AML-193 (cell line): ENCODE measurements at regions not wholly inside any gene's neighbourhood (a gene's known extent, or its start where the extent isn't known, plus 50 kb on each side); places are given as distances from the start of the nearest gene placed in this dataset.

Source experiments
- DNase-seq, 2 experiments: peaks; one replicate each; lab custom pipeline; 2025; lab: John Stamatoyannopoulos, UW

DNA sequence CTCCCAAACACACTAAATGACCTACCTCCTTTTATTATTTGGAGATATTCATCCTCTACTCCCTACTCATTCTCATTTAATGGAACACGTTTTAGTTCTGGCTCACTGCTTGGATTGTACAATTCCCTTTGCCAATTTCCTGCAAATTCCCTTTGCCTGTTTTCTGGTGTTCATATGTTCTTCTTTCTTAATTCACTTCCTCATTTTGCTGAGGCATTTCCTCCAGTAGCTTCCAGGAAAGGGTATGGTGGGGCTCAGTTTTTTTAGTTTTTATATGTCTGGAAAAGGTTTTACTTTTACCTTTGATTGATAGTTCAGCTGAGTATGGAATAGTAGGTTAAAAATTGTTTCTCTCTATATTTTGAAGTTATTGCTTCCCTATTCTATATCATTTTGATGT, 143.6 kb upstream of the GOLIM4 start:
- peak in 1 of 2 experiments; percentile 6 for DNase-seq

DNA sequence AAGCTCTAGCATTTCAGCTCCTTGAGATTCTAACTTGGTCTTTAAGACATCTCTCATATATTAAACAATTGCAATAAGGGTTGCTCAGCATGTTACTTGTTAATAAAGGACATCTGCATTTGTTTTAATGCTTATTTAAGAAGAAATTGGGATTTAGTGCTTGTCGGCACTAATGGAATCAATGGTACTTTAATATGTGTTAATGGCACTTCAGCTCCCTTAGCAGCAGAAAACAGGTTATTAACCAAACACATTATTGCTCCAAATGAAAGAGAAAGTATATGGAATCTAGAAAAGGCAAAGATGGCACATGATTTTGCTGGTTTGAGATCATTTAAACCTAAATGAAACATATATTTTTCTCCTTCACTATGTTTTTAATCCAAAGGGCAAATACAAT, 137.3 kb upstream of the GOLIM4 start:
- DNase-seq: no peak

DNA sequence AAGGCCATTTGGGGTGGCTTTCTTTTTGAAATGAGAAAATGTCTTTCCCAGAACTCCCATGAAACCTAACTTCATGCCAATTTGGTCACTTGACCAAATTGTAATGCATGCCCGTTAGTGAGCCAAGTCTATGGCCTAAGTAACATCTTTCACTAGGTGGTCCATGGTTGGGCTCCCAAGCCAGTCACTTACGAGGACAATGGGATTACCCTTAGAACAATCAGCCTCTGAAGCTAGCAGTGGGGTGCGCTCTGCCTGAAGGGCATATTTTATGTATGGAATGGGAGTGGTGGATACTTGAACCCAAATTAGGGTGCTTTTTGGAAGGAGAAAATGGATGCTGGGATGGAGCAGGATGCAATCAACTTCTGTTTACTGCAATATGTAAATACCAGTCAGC, 127.4 kb upstream of the GOLIM4 start:
- DNase-seq: no peak

DNA sequence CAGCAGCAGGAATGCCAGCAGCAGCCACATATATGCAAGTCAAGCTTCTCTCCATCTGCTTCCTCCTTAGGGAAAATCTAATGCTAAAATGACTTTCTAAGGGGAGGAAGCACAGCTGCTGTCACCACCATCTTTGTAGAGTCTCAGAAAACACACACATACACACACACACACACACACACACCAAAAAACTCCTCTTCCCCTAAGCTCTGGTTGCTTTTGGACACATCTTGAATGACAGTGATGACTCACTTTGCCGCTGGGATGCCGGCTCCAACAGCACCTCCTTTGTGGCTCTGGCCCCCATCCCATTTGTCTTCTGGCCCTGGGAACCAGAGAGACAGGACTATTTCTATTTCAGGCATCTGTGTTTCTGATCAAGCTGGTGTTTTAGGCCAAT, 124.8 kb upstream of the GOLIM4 start:
- DNase-seq: no peak

DNA sequence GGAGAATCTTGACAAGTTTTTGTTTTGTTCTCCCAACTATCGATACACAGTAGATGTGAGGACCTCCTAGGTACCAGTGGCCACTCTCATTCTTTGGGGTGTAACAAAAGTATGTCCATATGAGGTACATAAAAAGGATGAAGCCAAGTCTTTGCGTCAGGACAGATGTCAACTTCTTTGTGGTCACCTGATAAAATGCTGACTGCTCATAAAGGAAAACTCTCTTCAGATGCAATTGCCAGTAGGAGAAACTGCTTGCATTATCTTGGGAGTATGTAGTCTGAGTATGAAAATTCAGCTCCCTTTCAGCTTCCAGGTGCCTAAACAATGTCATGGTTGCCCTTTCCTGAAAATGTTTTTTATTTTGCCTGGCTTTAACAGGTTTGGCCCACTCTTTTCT, 123.8 kb upstream of the GOLIM4 start:
- no peak for DNase-seq

DNA sequence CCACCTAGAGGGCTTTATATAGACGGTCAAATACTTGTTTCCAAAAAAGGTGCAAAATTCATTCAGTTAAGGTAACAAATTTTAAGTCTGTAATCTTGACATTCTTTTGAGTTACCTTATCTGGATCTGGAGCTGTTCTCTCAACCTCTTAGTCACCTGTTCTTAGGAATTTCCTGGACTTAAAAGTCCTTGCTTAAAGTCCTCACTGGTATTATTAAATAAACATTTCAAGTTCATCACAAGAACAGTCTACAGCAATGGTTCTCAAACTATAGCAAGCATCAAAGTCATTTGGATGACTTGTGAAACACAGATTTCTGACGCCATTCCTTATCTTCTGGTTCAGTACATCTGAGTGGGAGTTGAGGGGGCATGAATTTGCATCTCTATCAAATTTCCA, 122.9 kb upstream of the GOLIM4 start:
- DNase-seq: no peak

DNA sequence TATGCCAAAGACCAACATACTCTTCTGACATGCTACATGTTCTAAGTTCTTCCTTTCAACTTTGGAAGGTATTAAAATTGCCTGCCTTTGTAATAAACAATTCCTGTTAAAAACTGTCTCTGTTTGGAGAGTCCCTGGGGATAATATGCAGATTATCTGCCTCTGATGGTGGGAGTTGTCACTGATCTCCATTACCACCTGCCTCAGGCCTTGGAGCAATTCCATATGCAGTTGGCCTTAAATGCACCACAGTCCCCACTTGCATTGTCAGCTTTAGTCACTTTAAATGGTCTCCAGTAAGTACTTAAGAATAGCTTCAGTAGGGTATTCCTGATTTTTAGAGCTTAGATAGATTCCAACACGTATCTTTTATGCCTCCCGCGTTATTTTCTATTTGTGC, 121.1 kb upstream of the GOLIM4 start:
- DNase-seq: no peak

DNA sequence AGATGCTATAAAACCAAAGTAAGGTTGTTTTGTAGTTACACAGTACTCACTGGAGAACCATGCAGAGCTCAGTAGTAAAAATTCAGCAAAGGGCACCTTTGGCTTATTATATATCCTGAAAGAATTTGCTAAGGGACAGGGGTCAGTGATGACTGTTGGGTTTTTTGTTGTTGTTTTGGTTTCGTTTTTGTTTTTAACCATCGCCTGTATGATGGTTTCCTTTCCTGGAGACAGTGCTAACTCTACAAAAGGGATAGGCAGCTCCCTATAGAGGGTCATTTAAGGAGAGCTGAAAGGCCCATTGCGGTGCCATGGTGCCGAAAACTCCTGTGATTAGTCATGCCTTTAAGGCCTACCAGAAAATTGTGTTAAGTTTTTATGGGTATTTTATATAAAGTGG, 118.2 kb upstream of the GOLIM4 start:
- no peak for DNase-seq

DNA sequence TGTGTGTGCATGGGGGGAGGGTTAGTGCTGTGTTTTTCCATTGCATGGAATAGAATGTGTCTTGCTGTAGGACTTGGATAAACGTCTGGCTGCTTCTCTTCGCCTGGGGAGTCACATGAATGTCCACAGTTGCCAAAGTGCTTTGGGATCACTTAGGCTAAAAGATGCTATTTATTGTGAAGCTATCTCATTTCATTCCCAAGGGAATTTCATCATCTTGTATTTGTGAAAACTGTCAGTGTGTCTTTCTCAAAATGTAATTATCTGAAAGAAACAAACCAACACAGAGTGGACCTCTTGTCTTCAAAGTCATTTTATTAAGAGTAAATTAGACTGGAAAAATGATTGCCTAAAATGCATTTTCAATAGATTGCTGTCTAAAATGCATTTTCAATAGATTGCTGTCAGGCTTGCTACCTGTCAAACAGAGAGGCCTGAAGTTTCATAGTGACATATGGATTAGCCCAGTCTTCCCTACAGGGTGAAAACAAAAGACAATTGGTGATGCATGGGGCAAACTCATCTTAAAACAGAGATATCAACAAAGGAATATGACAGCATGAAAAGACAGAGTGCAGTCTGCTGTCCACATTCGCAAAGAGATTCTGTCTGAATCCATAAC, 117.1 kb upstream of the GOLIM4 start:
- DNase-seq: no peak

DNA sequence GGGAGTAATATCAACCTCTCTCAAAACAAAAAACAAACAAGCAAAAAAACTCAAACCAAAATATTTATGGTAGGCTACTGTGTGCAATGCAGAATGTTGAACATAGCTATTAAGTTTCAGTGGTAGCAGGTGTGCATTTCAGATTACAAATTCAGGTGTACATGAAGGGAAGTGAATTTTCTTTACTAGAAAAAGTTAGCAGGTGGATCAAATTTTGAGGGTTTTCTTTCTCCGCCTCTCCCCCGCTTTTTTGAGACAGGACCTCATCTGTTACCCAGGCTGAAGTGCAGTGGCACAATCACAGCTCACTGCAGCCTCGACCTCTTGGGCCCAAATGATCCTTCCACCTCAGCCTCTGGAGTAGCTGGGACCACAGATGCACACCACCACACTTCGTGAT, 109.7 kb upstream of the GOLIM4 start:
- DNase-seq: no peak

DNA sequence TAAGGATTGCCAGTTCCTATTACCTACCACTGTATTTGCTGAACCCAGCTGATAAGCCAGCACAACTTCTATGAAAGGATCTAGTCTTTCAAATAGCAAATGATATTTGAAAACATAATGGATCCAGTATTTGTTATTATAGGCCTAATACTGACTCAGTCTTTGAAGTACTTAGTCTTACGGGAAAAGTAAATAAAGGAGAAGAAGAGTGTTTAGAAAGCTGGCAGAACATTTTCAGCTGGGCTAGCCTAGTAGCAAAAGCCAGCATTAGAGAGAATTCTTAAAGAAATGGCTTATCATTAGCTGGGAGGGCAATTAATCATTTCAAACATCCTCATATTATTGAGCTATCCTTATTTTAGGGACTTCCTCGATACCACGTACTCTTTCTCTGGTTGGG, 101.4 kb upstream of the GOLIM4 start:
- DNase-seq: no peak

DNA sequence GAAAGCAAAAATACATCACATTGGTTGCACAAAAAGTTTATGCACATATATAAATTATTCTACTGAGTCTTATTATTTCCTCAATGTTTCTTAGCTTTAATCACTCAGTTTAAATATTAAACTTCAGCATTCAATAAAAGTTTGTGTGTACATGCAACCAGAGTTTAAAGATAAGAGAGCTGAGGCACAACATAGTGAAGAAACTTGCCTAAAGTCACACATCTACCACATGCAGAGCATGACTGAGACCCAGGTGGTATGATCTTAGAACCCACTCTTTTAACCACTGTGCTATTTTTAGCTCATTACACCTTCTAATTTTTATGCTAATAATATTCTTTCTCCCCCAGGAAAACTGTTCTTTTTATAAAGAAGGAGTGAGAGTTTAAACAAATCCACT, 96.1 kb upstream of the GOLIM4 start:
- no peak for DNase-seq

DNA sequence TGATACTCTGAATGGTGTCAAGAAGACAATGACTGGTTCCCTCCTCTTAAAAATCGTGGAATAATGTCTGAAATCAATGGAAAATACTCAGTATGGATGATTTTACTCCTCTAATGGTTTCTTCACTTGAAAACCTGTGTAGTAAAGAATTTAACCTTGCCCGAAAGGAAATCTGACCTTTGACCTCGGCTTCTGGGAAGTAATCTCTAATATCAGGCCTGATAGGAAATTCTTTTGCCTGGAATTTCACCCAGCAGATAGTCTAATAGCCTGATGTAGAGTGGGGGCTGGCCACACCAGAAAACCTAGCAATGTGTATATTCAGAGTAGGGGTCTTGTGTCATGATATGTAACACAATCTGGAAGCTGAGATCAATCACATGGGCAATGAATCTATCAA, 91.5 kb upstream of the GOLIM4 start:
- DNase-seq: no peak

DNA sequence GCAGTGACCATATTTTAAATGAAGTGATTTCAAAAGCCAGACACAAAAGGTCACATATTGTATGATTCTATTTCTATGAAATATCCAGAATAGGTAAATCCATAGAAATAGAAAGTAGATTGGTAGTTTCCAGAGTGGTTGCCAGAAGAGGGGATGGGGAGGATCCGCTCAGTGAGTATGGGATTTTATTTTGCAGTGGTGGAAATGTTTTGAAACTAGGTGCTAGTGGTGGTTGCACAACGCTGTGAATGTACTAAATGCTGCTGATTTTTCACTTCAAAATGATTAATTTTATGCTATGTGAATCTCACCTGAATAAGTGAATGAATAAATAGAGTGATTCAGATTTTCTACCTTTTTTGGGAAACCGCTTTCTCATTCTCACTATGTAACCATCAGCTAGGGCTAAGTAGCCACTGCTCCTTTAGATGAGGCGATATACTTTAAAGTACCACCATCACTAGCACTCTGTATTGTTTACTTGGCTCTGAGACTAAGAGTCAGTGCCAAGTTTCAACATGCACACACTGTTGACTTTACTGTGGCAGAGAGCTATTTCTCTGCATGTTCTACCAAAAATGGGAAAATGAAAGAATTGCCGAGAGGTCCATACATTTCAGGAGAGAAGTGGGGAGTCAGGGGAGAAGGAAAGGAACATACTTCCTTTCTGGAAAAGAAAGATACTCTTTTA, 90.7 kb upstream of the GOLIM4 start:
- DNase-seq: no peak

DNA sequence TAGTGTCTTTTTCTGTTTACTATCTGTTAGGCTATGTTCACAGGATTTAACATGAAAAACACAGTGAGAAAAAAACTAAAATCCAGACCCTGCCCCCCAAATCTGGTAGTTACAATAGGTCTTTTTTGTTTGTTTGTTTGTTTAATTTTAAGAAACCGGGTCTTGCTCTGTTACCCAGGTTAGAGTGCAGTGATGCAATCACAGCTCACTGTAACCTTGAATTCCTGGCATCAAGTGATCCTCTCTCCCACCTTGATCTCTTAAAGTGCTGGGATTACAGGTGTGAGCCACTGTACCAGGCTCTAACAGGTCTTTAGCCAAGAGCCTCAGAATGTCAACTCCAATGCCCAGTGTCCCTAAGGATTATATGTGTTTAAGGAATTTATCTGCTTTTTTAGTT, 88.0 kb upstream of the GOLIM4 start:
- DNase-seq: no peak

DNA sequence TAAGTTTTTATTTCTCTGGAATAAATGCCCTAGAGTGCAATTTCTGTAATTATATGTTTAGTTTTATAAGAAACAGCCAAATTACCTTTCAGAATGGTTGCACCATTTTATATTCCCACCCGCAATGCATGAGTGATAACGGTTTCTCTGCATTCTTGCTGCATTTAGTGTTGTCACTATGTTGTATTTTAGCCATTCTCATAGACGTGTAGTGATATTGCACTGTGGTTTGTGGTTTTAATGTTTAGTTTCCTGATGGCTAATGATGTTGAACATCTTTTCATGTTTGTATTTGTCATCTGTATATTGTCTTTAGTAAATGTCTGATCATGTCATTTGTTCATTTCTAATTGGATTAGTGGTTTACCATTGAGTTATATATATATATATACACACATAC, 73.0 kb upstream of the GOLIM4 start:
- no peak for DNase-seq

DNA sequence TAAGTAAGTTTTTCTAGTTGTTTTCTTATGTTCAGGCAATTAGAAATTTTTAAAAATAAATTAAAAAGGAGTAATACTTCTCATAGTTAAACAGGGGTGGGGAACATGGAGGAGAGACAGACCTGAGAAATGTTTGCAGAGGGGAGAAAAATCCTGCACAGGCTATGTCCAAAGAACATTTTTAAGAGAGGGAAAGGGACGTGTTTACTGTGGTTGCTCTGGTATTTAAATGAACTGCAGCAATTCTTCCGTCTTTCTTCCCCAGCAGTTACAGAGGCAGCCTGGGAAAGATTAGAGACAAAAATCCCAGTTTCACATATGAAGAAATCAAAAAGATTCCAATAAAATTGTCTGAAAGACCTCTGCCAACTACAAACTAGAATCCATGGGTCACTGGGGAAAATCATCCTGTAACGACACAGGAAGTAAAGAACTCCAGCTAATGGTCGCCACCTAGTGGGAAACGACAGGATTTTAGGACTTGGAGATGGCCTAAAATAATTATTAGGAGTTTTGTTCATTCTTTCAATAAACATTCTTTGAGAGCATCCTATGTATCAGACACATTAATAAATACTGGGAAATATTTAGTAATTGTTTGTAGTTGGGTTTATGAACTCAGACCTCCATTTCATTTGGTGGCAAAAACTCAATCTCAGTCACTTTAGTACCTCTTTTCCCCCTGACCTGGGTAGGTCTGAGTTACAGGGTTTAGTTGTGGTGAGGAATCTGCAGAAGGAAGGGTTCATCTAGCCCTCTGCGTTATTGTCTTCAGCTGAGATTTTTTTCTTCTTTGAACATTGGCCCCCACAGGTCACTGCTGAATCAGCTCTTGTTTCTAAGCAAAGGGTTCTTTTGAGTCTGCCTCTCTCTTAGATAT, 69.9 kb upstream of the GOLIM4 start:
- peak; percentile 77 to 80 for DNase-seq

DNA sequence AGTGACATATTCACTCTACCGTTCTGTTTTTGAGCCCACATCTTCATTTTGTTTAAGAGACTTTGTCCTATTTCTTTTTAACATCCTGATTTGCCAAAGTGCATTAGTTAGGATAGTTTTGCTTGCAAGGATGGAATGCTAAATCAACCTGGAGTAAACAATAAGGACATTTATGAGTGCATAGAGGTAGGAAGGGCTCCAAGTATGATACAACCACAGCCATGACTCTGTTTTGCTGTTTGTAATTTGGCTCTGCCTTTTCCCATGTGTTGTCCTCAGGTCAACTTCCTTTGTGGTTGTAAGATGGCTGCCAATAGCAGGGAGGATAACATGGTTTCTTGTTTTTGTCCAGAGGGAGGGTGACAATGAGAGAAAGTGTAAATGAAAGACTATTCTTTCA, 66.4 kb upstream of the GOLIM4 start:
- no peak for DNase-seq

DNA sequence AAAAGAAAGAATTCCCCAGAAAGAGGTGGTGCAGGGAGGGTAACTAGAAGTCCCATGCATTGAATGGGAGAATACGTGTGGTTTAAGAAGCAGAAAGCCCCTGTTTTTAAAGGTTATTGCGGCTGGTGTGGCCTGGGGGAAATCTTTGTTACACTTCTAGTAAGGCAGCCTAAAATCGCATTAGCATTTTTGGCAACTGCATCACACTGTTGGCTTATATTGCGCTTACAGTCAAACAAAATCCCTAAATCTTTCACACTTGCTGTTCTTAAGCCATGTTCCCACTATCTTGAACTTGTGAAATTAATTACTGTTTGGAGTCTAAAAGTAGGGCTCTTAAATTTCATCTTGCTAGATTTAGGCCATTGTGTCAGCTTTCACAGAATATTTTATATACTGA, 66.0 kb upstream of the GOLIM4 start:
- DNase-seq: no peak

DNA sequence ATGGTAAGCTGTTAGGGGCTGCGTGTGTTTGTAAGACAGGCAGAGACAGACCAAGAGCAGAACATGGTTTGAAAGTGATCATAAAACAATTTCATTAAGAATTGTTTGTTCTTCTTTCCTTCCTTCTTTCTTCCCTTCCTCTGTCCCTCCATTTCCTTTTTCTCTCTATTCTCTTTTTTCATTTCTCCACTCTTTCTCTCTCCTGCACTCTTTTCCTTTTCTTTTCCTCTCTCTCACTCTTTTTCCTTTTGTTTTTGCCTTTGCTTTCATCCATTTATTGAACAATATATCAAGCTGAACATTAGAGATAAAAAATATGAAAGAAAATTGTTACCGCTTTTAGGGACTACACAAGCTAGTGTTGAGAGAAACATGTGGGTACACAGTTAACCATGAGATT, 62.2 kb upstream of the GOLIM4 start:
- no peak for DNase-seq

DNA sequence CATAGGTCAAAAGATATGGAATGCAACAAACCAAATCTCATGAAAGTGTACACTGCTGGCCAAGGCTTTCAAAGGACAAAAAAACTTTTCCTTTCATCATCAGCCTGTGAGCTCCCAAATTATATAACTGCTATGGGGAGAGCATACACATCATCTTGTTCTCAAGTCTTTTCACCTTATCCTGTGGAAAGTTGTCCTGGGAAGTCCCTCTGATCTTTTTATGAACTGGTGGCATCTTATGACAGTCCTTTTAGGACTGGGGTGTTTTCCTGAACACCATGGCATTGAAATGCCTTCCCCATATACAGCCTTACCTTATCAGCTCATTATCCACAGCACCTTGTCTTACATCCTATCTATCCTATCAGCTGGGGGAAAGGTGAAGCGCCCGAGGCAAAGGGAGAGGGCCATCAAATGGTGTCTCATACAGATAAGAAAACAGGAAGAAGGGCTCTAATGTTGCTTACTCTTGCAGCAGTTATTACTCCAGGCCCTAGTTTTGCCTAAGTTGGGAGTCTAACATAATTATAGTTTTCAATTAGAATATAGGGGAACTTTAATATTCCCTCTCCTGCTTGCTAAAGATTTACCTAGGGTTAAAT, 61.5 kb upstream of the GOLIM4 start:
- DNase-seq: peak; percentile 10 to 25

DNA sequence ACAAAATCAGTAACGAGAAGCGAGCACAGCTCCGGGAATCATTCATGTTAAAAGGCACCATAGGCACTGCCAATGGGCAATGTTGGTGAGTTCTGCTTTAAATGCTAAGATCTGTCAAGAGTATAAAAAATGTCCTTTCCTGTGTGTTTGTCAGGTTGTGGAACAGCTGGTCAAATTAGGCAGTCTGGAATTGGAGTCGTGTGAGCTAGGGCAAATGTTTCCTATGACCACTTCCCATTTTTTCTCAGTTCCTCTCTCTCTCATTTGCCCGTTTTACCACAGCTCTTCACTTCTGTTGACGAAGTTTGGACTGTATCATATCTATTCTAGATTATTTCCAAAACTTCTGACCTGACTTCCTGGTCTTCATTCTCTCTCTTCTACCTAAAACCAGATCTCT, 60.8 kb upstream of the GOLIM4 start:
- DNase-seq: peak; percentile 94

DNA sequence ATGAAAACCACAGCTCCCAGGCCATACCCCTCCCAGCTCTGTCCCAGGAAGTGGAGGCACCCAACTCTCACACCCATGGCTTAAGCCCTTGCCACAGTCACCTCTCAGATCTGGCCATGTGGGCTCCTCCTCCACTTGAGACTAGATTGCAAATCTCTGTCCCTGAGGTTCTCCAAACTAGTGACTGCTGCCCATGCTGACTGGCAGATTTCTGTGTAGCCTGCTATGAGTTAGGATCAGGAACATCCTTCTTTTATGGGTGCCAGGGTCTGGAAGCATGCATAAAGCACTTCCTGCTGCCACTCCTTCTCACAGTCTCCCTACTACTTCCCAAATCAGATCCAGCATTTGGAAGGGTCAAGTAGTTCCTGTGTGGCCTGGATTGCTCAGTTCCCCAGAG, 59.6 kb upstream of the GOLIM4 start:
- DNase-seq: no peak
